HG02981 (cell line): ENCODE measurements at regions not wholly inside any gene's neighbourhood (a gene's known extent, or its start where the extent isn't known, plus 50 kb on each side); places are given as distances from the start of the nearest gene placed in this dataset.
A peak's percentile ranks its signal among the peaks of the same experiment; 100 is the strongest.
"Not testable (repeated sequence)": the region's sequence is repeated elsewhere in the genome, so short reads cannot be mapped to it uniquely, and the experiment has no call there.

Experiments
- ATAC-seq: cut with Tn5 transposase; IDR thresholded peaks from one replicate; pipeline ENCODE4 v1.9.1; 2021; ENCODE audit warnings: mild to moderate bottlenecking, moderate library complexity; ENCODE audit not compliant: unreplicated experiment

- peak; percentile 98 for ATAC-seq
Observed at GRCh38 chr5:162209005-162209605, 141.5 kb downstream of the GABRG2 start.

- ATAC-seq: no peak
Observed at GRCh38 chr5:162214551-162214950, 147.0 kb downstream of the GABRG2 start.

- ATAC-seq: no peak
Observed at GRCh38 chr5:162217037-162217436, 149.5 kb downstream of the GABRG2 start.

- ATAC-seq: no peak
Observed at GRCh38 chr5:162221910-162222309, 154.3 kb downstream of the GABRG2 start.

- no peak for ATAC-seq
Observed at GRCh38 chr5:162227075-162227474, 159.5 kb downstream of the GABRG2 start.

GRCh38 chr5:162230348-162230747, 162.8 kb downstream of the GABRG2 start:
- ATAC-seq: no peak

- no peak for ATAC-seq
Observed at GRCh38 chr5:162231522-162231921, 163.9 kb downstream of the GABRG2 start.

- ATAC-seq: no peak
Observed at GRCh38 chr5:162240734-162241133, 173.2 kb downstream of the GABRG2 start.

GRCh38 chr5:162242416-162242815, 174.8 kb downstream of the GABRG2 start:
- ATAC-seq: no peak

GRCh38 chr5:162243651-162244050, 176.1 kb downstream of the GABRG2 start:
- ATAC-seq: no peak

GRCh38 chr5:162248107-162248713, 180.6 kb downstream of the GABRG2 start:
- peak; percentile 63 for ATAC-seq

GRCh38 chr5:162256711-162257110, 189.1 kb downstream of the GABRG2 start:
- no peak for ATAC-seq

GRCh38 chr5:162268694-162269481, 201.3 kb downstream of the GABRG2 start:
- peak; percentile 81 for ATAC-seq

- no peak for ATAC-seq
Observed at GRCh38 chr5:162272417-162272816, 204.8 kb downstream of the GABRG2 start.

- no peak for ATAC-seq
Observed at GRCh38 chr5:162274679-162275078, 207.1 kb downstream of the GABRG2 start.

- ATAC-seq: not testable (repeated sequence)
Observed at GRCh38 chr5:162275387-162275786, 207.8 kb downstream of the GABRG2 start.

GRCh38 chr5:162282191-162282590, 214.6 kb downstream of the GABRG2 start:
- no peak for ATAC-seq

- no peak for ATAC-seq
Observed at GRCh38 chr5:162283609-162284008, 216.0 kb downstream of the GABRG2 start.

GRCh38 chr5:162288647-162289296, 221.2 kb downstream of the GABRG2 start:
- peak; percentile 86 for ATAC-seq

GRCh38 chr5:162289489-162289888, 221.9 kb downstream of the GABRG2 start:
- no peak for ATAC-seq

- ATAC-seq: no peak
Observed at GRCh38 chr5:162299793-162300192, 232.2 kb downstream of the GABRG2 start.

GRCh38 chr5:162301356-162301755, 233.8 kb downstream of the GABRG2 start:
- no peak for ATAC-seq
